Sigmoid colon (tissue), 6 donors: ENCODE measurements at regions not wholly inside any gene's neighbourhood (a gene's known extent, or its start where the extent isn't known, plus 50 kb on each side); places are given as distances from the start of the nearest gene placed in this dataset.

Experiments
- DNase-seq: peaks from one replicate; pipeline ENCODE4 v3.0.0-alpha.2; 2019
- H3K27ac ChIP-seq, 4 donors: fragments of 200-600 bp; sonication (generic); one replicate each; pipeline ENCODE4 v1.5.1; 2016 to 2019; ENCODE audit warnings: mild to moderate bottlenecking in 1 of 4
- H3K27me3 ChIP-seq, 3 donors: fragments of 200-600 bp; sonication (generic); one replicate each; pipeline ENCODE4 v1.5.1; 2019; ENCODE audit warnings: mild to moderate bottlenecking in 1 of 3
- H3K36me3 ChIP-seq, 4 donors: fragments of 200-600 bp; sonication (generic); one replicate each; pipeline ENCODE4 v1.5.1; 2016 to 2019
- H3K4me1 ChIP-seq, 4 donors: fragments of 200-600 bp; sonication (generic); one replicate each; pipeline ENCODE4 v1.5.1; 2017 to 2019
- H3K4me3 ChIP-seq, 4 donors: fragments of 200-600 bp; sonication (generic); one replicate each; pipeline ENCODE4 v1.5.1; 2017 to 2019; ENCODE audit warnings: mild to moderate bottlenecking in 2 of 4, moderate library complexity in 1 of 4
- H3K9me3 ChIP-seq, 4 donors: fragments of 200-600 bp in 3 of 4; sonication (generic) in 3 of 4; one replicate each; pipeline versions ENCODE4 v1.5.1 to v1.6.1; 2013 to 2019
- EP300 ChIP-seq, 4 donors: sonication (generic); formaldehyde crosslinking; IDR thresholded peaks; one replicate each; pipeline ENCODE4 v1.6.1; 2017; ENCODE audit warnings: antibody characterized with exemption in 4 of 4
- POLR2A ChIP-seq, 2 donors: fragments of 450-650 bp; IDR thresholded peaks; one replicate each; pipeline ENCODE4 v1.6.1; 2016; ENCODE audit warnings: antibody characterized with exemption in 2 of 2, mild to moderate bottlenecking in 2 of 2, moderate library complexity in 2 of 2
- POLR2AphosphoS5 ChIP-seq, 4 donors: sonication (generic); formaldehyde crosslinking; IDR thresholded peaks; one replicate each; pipeline ENCODE4 v1.6.1; 2017; ENCODE audit warnings: antibody characterized with exemption in 4 of 4
- WGBS, 2 donors: extraction: QIAGEN DNeasy Blood & Tissue Kit; methylation state at CpG; one replicate each; pipeline ENCODE4 v1.1.7; 2013; 5-methylcytosine and 5-hydroxymethylcytosine counted together
- intact Hi-C: fragments of 100-400 bp; cut with DNase I; formaldehyde crosslinking; loops from one replicate; pipeline ENCODE4 v1.15.1; 2023
- TF ChIP-seq, protein P1 (sequence below), 4 experiments: fragments of 450-650 bp in 3 of 4; fragments of 200-600 bp in 1 of 4; IDR thresholded peaks; one replicate each; pipeline ENCODE4 v1.5.1; 2016 to 2019; ENCODE audit warnings: antibody characterized with exemption in 4 of 4, mild to moderate bottlenecking in 3 of 4, moderate library complexity in 2 of 4
- donor health status: healthy with polysubstance abuse.
- donor health status: healthy.

DNA sequence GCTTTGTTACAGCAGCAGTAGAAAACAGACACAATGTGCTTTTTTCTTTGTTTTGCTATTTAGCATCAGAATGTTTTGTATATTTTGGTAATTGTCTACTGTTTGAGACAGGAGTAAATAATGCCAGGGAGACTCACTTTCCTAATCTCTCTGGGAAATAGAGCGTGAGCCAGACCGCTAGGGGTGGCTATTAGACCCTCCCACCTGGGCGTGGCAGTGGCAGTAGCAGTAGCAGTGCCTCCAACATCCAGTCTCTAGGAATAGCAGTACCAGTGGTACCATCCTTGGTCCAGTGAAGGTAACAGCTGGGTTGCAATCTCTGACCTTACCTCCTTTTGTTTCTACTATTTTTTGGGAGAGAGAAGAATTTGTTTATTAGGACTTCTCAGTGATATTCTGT, 165.7 kb upstream of the MAGI2 start:
- no peaks in the 10 kb centered on the region for H3K27me3 ChIP-seq
- TF ChIP-seq POLR2A (IDR thresholded peaks at IDR 0.05) (no peak), EP300 (IDR thresholded peaks at IDR 0.05) (no peak), POLR2AphosphoS5 (IDR thresholded peaks at IDR 0.05) (no peak)
- TF ChIP-seq, protein P1, sequence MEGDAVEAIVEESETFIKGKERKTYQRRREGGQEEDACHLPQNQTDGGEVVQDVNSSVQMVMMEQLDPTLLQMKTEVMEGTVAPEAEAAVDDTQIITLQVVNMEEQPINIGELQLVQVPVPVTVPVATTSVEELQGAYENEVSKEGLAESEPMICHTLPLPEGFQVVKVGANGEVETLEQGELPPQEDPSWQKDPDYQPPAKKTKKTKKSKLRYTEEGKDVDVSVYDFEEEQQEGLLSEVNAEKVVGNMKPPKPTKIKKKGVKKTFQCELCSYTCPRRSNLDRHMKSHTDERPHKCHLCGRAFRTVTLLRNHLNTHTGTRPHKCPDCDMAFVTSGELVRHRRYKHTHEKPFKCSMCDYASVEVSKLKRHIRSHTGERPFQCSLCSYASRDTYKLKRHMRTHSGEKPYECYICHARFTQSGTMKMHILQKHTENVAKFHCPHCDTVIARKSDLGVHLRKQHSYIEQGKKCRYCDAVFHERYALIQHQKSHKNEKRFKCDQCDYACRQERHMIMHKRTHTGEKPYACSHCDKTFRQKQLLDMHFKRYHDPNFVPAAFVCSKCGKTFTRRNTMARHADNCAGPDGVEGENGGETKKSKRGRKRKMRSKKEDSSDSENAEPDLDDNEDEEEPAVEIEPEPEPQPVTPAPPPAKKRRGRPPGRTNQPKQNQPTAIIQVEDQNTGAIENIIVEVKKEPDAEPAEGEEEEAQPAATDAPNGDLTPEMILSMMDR (IDR thresholded peaks at IDR 0.05) = no peak
- WGBS, 2 donors = 91 to 93% methylated on average over 3 of the region's 3 CpGs
- H3K4me1 ChIP-seq = no peaks in the 10 kb centered on the region
- DNase-seq = no peak
- intact Hi-C loops = no loop called here
- no peak overlapping the region for H3K27ac ChIP-seq
- no peak overlapping the region for H3K4me3 ChIP-seq
- no peaks in the 10 kb centered on the region for H3K9me3 ChIP-seq
- no peaks in the 10 kb centered on the region for H3K36me3 ChIP-seq

DNA sequence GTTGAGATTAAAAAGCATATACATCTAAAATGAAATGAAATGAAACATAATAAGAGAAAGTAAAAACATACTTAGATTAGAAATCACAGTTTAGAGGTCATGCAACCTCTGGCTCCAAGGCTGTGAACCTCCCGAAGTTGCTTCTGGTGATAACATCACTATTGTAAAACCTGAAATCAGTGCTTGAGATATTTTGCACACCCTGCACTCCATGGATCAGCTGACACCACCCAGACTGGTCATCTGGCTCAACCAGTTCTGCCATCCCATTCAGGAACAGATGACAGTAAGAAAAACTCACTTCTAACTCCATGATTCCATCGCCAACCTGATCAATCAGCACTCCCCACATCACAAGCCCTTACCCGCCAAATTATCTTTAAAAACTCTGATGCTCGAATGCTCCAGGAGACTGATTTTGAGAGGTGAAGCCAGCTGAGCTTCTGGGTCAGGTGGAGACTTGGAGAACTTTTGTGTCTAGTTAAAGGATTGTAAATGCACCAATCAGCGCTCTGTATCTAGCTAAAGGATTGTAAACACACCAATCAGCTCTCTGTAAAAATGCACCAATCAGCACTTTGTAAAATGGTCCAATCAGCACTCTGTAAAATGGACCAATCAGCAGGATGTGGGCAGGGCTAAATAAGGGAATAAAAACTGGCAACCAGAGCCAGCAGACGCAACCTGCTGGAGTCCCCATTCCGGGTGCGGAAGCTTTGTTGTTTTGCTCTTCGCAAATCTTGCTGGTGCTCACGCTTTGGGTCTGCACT, 162.6 kb upstream of the MAGI2 start:
- Histone ChIP-seq H3K27ac (no peak overlapping the region), H3K36me3 (no peaks in the 10 kb centered on the region), H3K4me3 (no peak overlapping the region), H3K27me3 (no peaks in the 10 kb centered on the region), H3K9me3 (no peaks in the 10 kb centered on the region), H3K4me1 (no peaks in the 10 kb centered on the region)
- intact Hi-C loops = no loop called here
- WGBS, 2 donors = 88 to 92% methylated on average over 10 of the region's 10 CpGs
- no peak for DNase-seq
- TF ChIP-seq POLR2AphosphoS5 (IDR thresholded peaks at IDR 0.05) (no peak), POLR2A (IDR thresholded peaks at IDR 0.05) (no peak), EP300 (IDR thresholded peaks at IDR 0.05) (no peak)
- TF ChIP-seq, protein P1 (IDR thresholded peaks at IDR 0.05) = no peak

DNA sequence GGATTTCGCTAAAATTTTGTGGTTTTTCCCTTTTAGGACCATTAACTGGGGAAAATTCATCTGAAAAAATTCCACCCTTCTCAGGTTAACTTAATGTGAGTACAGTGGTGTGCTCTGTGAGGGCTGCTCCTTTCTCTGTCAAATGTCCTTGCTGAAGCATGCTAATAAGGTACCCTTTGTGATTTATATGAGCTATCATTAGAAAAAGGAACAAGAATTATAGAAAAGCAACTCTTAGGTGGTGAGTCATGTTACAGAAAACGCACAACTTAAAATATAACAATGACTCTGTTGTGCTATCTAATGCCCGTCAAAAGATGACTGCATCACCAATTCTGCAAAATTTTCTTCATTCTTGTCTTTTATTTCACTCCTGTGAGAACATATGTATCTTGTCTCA, 162.0 kb upstream of the MAGI2 start:
- intact Hi-C loops = no loop called here
- WGBS, 2 donors = 67 to 81% methylated on average over 3 of the region's 3 CpGs

DNA sequence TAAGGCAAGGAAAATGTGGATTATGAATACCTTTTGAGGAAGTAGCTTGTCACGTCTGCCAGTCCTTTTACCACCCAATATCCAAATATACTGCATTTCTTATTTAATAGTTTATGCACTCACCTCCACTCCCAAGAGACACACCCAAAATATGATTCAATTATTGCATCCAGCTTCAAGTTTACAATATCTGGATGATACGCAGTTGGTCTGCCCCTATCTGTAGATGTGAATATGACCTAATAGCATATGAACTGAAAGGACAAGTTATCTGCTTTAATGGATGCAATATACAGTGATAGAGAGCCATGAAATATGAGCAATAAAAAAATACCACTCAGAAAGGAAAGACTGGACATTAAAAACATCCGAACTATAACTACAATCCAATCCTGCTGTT, 159.4 kb upstream of the MAGI2 start:
- TF ChIP-seq EP300 (IDR thresholded peaks at IDR 0.05) = no peak
- TF ChIP-seq POLR2A (IDR thresholded peaks at IDR 0.05) = no peak
- TF ChIP-seq, protein P1 (IDR thresholded peaks at IDR 0.05) = no peak
- TF ChIP-seq POLR2AphosphoS5 (IDR thresholded peaks at IDR 0.05) = no peak
- intact Hi-C loops = no loop called here

More for the DNA sequence above, 162.0 kb upstream of the MAGI2 start:
- no peak overlapping the region for H3K27ac ChIP-seq
- no peaks in the 10 kb centered on the region for H3K4me1 ChIP-seq
- no peak for DNase-seq
- H3K27me3 ChIP-seq = no peaks in the 10 kb centered on the region
- no peaks in the 10 kb centered on the region for H3K9me3 ChIP-seq
- no peak overlapping the region for H3K4me3 ChIP-seq
- TF ChIP-seq EP300 (IDR thresholded peaks at IDR 0.05) (no peak), POLR2A (IDR thresholded peaks at IDR 0.05) (no peak), POLR2AphosphoS5 (IDR thresholded peaks at IDR 0.05) (no peak)
- TF ChIP-seq, protein P1 (IDR thresholded peaks at IDR 0.05) = no peak
- no peaks in the 10 kb centered on the region for H3K36me3 ChIP-seq

DNA sequence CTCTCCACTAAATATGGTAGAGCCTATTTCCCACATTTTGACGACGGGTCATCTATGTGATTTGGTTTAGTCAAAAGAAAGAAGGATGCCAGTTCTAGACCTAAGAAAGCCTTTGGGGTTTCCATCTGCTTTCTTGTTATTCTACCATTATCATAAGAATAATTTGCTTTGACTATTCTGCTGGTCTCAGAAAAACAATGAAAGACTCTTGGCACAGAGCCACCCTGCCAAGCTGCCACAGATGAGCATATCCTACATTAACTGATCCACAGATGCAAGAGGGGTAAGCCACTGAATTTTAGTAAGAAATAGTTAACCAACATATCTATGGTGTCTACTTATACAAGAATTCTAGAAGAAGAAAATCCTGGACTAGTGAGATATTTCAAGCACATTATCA, 158.6 kb upstream of the MAGI2 start:
- WGBS, 2 donors = 97% methylated on average over 2 of the region's 2 CpGs
- intact Hi-C loops = no loop called here
- TF ChIP-seq EP300 (IDR thresholded peaks at IDR 0.05) (no peak), POLR2A (IDR thresholded peaks at IDR 0.05) (no peak), POLR2AphosphoS5 (IDR thresholded peaks at IDR 0.05) (no peak)
- TF ChIP-seq, protein P1 (IDR thresholded peaks at IDR 0.05) = no peak

More for the DNA sequence above, 159.4 kb upstream of the MAGI2 start:
- Histone ChIP-seq H3K9me3 (no peaks in the 10 kb centered on the region), H3K4me3 (no peak overlapping the region), H3K27me3 (no peaks in the 10 kb centered on the region), H3K27ac (no peak overlapping the region), H3K4me1 (no peaks in the 10 kb centered on the region), H3K36me3 (no peaks in the 10 kb centered on the region)
- no peak for DNase-seq
- 27 to 65% methylated on average over 3 of the region's 3 CpGs for WGBS, 2 donors

More for the DNA sequence above, 158.6 kb upstream of the MAGI2 start:
- no peaks in the 10 kb centered on the region for H3K4me1 ChIP-seq
- no peaks in the 10 kb centered on the region for H3K27me3 ChIP-seq
- DNase-seq = no peak
- H3K4me3 ChIP-seq = no peak overlapping the region
- no peak overlapping the region for H3K27ac ChIP-seq
- H3K36me3 ChIP-seq = no peaks in the 10 kb centered on the region
- H3K9me3 ChIP-seq = no peaks in the 10 kb centered on the region
